ENCODE measurements at regions not wholly inside any gene's neighbourhood (a gene's known extent, or its start where the extent isn't known, plus 50 kb on each side); places are given as distances from the start of the nearest gene placed in this dataset.

- no peak for TF ChIP-seq CTCF (IDR thresholded peaks at IDR 0.05; ENCODE audit: insufficient read depth, low read depth, low read length)
- no peak for TF ChIP-seq EZH2 (IDR thresholded peaks at IDR 0.05; ENCODE audit: insufficient read depth, low read length)
Measured at GRCh38 chr2:37748541-37748940, 77.1 kb upstream of the CDC42EP3 start.
